HG02973 (cell line): ENCODE measurements at regions not wholly inside any gene's neighbourhood (a gene's known extent, or its start where the extent isn't known, plus 50 kb on each side); places are given as distances from the start of the nearest gene placed in this dataset.
"Not testable (repeated sequence)": the region's sequence is repeated elsewhere in the genome, so short reads cannot be mapped to it uniquely, and the experiment has no call there.

Source experiments
- ATAC-seq: cut with Tn5 transposase; IDR thresholded peaks from one replicate; pipeline ENCODE4 v1.9.1; 2021; ENCODE audit warnings: moderate library complexity; ENCODE audit not compliant: unreplicated experiment

DNA sequence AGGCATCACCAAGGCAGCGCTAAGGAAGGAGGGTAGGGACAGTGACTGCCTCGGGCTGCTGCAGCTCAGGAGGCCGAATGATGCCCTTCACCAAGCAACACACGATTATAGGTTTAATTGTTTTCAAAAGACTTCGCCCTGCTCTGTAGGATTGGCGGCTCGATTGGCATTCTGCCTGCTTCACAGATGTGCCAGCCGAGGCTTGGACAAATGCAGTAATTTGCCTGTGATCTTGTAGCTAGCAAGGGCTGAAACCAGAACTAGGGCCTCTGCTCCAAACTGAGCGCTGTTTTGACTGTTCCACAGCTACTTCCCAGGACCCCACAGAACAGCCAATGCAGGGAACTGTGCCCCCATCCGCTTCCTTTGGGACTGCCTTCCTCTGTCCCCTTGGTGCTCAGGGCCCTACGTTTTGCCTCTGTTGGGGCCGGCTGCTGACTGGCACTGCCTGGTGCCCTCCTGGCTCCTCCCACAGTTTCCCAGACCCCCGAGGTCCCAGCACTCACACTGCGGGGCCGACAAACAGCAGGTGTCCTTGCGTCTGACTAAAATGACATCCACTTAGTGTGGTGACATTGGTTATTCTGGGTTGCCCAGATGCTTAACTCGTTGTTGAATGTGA, 62.6 kb upstream of the EN2 start:
- ATAC-seq = no peak

GRCh38 chr7:155396661-155397060, 61.3 kb upstream of the EN2 start:
- no peak for ATAC-seq

GRCh38 chr7:155397758-155398714, 59.9 kb upstream of the EN2 start:
- not testable (repeated sequence) for ATAC-seq

DNA sequence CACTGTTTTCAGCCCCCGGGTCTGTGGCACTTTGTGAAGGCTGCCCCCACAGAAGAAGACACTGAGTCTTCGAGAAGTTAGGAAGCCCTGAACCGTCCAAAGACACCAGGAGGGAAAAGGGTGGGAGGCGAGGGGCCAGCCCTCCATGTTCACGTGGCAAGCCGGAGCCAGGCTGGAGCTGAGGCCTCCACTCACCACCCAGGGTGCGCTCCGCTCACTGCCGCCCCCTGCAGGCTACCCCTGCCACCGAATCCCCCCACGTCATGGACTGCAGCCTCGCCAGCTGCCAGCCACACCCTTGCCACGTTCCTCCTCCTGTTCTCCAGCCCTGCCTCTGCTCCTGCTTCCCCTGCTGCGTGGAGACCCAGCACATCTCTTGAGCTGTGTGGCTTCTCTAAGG, 59.0 kb upstream of the EN2 start:
- ATAC-seq = no peak

- ATAC-seq = no peak
These were observed 58.4 kb upstream of the EN2 start for GRCh38 chr7:155399577-155399976.

- ATAC-seq = no peak
These were observed 56.7 kb upstream of the EN2 start for GRCh38 chr7:155401231-155401630.

GRCh38 chr7:155401884-155402283, 56.0 kb upstream of the EN2 start:
- no peak for ATAC-seq

DNA sequence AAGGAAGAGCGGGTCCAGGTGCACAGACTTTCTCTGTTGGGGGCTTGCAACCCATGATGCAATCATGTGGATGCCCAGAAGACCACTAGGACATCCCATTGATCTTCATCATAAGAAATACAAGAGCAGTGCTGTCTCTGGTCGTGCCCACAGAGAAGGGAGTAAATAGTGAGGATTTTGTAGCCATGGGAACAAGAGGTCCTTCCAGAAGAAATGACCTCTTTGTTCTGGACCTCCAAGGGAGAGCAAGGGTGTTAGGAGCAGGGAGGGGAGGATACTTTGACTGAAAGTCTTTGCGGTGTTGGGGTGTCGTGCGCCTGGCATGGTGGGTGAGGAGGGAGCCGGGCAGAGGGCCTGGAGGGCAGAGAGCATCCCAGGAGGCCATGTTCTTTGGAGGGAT, 55.0 kb upstream of the EN2 start:
- ATAC-seq = no peak

DNA sequence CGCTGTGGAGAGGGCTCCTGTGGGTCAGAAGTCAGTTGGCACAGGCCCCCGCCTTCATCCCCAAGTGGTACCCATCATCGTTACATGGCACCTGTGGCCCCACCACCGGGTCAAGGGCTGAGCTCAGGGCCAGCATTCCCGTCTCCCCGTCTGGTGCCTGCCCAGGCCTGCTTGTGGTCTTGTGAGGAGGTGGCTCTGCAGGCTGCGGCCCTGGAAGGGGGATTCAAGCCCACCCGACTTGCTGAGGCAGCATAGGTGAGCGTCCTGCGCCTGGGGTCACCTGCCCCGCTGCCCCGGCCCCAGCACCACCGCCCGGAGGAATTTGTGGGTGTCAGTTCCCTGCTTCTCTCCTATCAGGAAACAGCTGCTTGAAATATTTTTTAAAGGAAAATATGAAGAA, 53.0 kb upstream of the EN2 start:
- no peak for ATAC-seq

DNA sequence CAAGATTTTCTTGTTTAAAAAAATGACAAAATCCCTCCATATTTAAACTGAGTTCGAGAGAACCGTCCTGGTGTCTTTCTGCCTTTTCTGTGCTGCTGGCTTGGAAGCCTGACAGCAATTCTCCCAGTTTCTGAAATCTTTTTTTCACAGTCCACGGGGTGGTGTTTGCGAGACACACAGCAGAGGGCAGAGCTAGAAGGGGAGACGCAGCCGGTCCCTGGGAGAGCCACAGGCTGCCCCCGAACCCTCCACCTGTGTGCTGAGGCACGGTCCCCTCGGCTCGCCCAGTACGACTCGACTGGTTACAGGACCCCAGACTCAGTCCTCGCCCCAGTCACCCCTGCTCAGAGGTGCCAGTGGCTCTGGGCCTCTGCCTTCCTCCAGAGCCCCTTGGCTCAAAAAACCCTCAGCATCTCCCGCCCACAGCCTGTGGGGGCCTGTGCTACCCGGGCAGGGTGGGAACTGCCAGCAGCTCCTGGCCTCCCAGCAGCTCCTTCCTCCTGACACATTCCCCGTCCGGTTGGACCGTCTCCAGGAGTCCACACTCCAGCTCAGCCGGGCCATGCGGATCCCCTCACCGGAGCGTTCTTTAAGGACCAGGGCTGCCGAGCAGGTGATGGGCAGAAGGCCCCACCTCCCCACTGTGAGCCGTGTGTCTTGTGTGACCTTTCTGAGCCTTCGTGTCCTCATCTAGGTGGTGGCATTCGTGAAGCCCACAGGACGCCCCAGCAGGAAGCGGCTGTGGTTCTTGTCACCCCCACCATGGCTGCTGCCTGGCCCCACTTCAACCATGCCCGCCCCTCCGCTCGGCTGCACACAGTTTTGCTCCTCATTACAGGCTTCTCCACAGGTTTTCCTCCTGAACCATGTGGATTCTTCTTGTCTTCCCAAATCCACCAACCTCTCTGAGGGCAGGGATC, 52.3 kb upstream of the EN2 start:
- ATAC-seq = no peak

DNA sequence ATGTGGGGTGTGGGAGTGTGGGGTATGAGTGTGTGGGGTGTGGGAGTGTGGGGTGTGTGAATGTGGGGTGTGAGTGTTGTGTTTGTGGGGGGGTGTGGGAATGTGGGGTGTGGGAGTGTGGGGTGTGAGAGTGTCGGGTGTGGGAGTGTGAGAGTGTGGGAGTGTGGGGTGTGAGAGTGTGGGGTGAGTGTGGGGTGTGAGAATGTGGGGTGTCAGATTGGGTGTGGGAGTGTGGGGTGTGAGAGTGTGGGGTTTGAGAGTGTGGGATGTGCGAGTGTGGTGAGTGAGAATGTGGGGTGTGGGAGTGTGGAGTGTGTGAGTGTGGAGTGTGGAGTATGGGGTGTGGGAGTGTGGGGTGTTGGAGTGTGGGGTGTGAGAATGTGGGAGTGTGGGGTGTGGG, 50.1 kb upstream of the EN2 start:
- no peak for ATAC-seq
